GM10266 (cell line): ENCODE measurements at regions not wholly inside any gene's neighbourhood (a gene's known extent, or its start where the extent isn't known, plus 50 kb on each side); places are given as distances from the start of the nearest gene placed in this dataset.

Experiments used
- DNase-seq: peaks from one replicate; pipeline ENCODE4 v3.0.0; 2012; ENCODE audit errors: extremely low spot score
- CTCF ChIP-seq: IDR thresholded peaks from 2 replicates; pipeline ENCODE4 v1.5.1; 2012; ENCODE audit warnings: mild to moderate bottlenecking, low read depth; ENCODE audit not compliant: control insufficient read depth, insufficient read depth; ENCODE audit errors: missing control alignments

GRCh38 chr12:84658877-84659276, 253.7 kb downstream of the SLC6A15 start:
- TF ChIP-seq CTCF: no peak
- no peak for DNase-seq

DNA sequence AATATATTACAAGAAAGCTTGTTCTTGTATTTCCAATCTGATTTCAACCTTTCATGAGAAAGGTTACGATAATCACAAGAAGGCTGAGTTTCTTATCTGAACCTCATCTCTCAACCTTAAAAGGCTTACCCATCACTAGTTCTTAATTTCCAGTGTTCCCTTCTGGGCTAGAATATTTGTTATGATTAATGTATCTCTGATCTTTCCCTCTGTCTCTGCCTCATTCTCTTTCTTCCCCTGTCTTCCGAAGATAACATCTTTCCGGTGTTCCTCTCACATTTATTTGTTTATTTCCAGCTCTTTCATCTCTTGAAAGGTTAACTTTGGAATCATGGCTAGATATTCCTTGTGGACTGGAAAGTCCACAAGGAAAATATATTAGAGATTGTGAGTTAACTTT, 255.9 kb downstream of the SLC6A15 start:
- no peak for DNase-seq
- no peak for TF ChIP-seq CTCF

DNA sequence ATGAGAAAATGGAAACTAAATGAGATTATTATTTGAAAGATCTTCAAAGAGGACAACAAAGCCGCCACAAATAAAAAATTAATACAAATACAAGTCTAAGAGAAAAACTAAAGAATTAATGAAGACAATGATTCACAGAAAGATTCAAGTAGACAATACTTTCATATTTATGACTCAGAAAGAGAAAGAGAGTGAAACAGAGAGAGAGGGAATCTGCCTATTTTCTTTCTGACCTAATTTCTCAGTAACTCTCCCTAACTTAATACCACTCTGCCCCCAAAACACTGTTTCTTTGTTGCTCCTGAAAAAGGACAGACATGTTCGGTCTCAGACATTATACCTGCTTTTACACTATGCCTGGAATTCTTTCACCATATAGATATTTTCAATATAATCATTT, 259.1 kb downstream of the SLC6A15 start:
- no peak for TF ChIP-seq CTCF
- DNase-seq: no peak

GRCh38 chr12:84648425-84648824, 264.2 kb downstream of the SLC6A15 start:
- no peak for TF ChIP-seq CTCF

GRCh38 chr12:84644908-84645307, 267.7 kb downstream of the SLC6A15 start:
- TF ChIP-seq CTCF: no peak
- no peak for DNase-seq

More at GRCh38 chr12:84648425-84648824, 264.2 kb downstream of the SLC6A15 start:
- no peak for DNase-seq

DNA sequence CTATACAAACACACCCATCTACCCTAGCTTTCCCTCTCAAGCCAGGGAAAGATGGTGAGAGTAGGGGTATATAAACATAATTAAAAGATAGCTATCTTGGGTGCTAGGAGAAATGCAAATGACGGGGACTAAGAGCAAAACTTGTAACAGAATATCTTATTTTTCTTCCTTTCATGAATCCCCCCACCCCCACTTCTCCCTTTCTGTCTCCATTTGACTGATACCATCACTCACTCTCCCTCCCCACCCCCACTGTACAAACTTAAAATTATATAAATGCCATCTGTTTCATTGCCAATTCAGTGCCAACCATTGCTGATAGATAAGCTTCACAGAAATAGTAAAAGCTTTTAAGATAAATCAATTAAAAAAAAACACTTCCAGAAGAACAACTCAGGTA, 268.6 kb downstream of the SLC6A15 start:
- no peak for TF ChIP-seq CTCF
- DNase-seq: no peak

DNA sequence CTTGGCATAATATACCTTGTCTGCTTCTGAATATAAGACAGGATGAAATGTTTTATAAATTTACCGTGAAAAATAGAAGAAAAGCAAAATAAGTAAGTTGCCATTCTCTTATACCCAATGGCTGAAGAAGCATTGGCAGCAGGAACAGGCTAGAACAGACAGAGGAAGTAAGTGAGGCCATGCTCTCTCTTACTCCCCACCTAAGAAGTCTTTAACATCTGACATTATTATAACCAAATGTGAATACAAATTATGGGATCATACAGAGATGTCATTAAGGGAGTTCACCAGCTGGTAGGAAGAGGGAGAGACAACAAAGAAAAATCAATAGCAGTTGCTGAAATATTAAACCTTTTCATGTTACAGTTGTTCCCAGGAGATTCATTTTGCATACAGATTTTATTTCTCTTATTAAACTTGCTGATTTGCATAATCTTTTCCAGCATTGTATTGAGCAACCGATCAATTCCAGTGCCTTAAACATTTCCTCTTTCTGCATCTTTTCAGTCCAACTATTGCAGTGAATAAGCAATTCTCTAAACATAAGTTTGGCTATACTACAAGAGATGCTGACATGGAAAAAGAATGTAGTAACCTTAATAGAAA, 270.6 kb downstream of the SLC6A15 start:
- no peak for DNase-seq
- no peak for TF ChIP-seq CTCF
